Hepatocyte (in vitro differentiated cells): ENCODE measurements at regions not wholly inside any gene's neighbourhood (a gene's known extent, or its start where the extent isn't known, plus 50 kb on each side); places are given as distances from the start of the nearest gene placed in this dataset.

ENCODE experiments used
- DNase-seq: peaks from one replicate; pipeline ENCODE4 v3.0.0-alpha.2; 2016; ENCODE audit warnings: low spot score
- H2AFZ ChIP-seq: fragments of 200-600 bp; sonication (generic); 2 replicates; pipeline ENCODE4 v1.6.0; 2016; ENCODE audit warnings: antibody characterized with exemption, mild to moderate bottlenecking
- H3K27ac ChIP-seq: fragments of 200-600 bp; sonication (generic); 2 replicates; pipeline ENCODE4 v1.5.1; 2016; ENCODE audit warnings: mild to moderate bottlenecking
- H3K27me3 ChIP-seq: fragments of 200-600 bp; sonication (generic); 2 replicates; pipeline ENCODE4 v1.6.1; 2016
- H3K36me3 ChIP-seq: fragments of 200-600 bp; sonication (generic); replicated peaks from 2 replicates; pipeline ENCODE4 v1.5.1; 2016; ENCODE audit warnings: low read depth; ENCODE audit not compliant: insufficient read depth
- H3K4me1 ChIP-seq: fragments of 200-600 bp; sonication (generic); 2 replicates; pipeline ENCODE4 v1.5.1; 2016; ENCODE audit warnings: mild to moderate bottlenecking, moderate library complexity; ENCODE audit not compliant: insufficient read depth
- H3K4me2 ChIP-seq: fragments of 200-600 bp; sonication (generic); 2 replicates; pipeline ENCODE4 v1.6.0; 2016
- H3K4me3 ChIP-seq: fragments of 200-600 bp; sonication (generic); 2 replicates; pipeline ENCODE4 v1.5.1; 2016; ENCODE audit warnings: mild to moderate bottlenecking
- H3K79me2 ChIP-seq: fragments of 200-600 bp; sonication (generic); 2 replicates; pipeline ENCODE4 v1.6.0; 2017; ENCODE audit warnings: mild to moderate bottlenecking
- H3K9me2 ChIP-seq: fragments of 200-600 bp; sonication (generic); replicated peaks from 2 replicates; pipeline ENCODE4 v1.6.0; 2017; ENCODE audit warnings: mild to moderate bottlenecking; ENCODE audit not compliant: insufficient read depth
- H3K9me3 ChIP-seq: fragments of 200-600 bp; sonication (generic); 2 replicates; pipeline ENCODE4 v1.5.1; 2016; ENCODE audit warnings: low read depth, mild to moderate bottlenecking
- H4K20me1 ChIP-seq: fragments of 200-600 bp; sonication (generic); 2 replicates; pipeline ENCODE4 v1.6.0; 2016; ENCODE audit warnings: mild to moderate bottlenecking; ENCODE audit not compliant: insufficient read depth, poor library complexity, severe bottlenecking
- EZH2 ChIP-seq: fragments of 200-600 bp; sonication (generic); IDR thresholded peaks from 2 replicates; pipeline ENCODE4 v1.6.1; 2016; ENCODE audit warnings: antibody characterized with exemption, mild to moderate bottlenecking, borderline replicate concordance
- EZH2phosphoT487 ChIP-seq: fragments of 200-600 bp; sonication (generic); IDR thresholded peaks from one replicate; pipeline ENCODE4 v1.6.1; 2018; ENCODE audit warnings: antibody characterized with exemption, mild to moderate bottlenecking, low read depth, moderate library complexity; ENCODE audit not compliant: unreplicated experiment, severe bottlenecking
- WGBS: methylation state at CpG from one replicate; pipeline ENCODE4 v1.1.6; 2016; ENCODE audit warnings: low lambda C conversion rate; ENCODE audit errors: missing lambda C conversion rate; 5-methylcytosine and 5-hydroxymethylcytosine counted together
- TF ChIP-seq, protein P1 (sequence below): fragments of 200-600 bp; sonication (generic); IDR thresholded peaks from 2 replicates; pipeline ENCODE4 v1.5.1; 2016; ENCODE audit warnings: antibody characterized with exemption, mild to moderate bottlenecking; ENCODE audit not compliant: poor library complexity

DNA sequence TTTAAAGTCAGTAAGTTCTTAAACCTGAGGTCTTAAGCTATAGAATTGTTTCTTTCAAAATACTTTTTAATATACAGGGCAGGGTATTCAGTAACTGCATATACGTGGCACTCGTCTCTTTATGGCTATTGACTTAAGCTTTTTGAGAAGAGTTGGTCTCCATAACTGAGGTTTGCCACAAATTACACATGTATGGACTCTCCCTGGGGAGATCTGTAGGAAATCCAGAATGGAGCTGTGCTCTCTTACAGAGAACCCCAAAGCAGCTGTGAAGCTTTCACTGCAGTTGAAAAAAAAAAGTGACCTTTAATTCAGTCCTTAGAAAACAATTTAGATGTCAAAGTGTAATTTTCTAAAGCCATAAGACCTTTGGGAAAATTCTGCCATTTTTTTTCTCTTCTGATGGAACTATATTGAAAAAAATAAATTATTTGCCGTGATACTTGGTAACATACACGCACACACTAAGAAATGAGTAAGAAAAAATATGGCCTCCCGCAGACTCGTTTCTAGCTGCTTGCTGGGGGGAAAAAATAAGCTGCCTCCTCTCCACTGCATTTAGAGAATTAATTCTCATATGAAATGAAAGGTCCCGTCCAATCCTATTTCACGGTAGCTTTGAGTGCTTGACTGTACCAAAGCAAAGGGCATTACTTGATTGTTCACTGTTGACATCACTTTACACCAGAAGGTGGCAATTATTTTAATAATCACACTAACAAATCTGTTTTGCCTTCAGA, 159.4 kb upstream of the TENM3 start:
- no peaks in the 10 kb centered on the region for H3K9me2 ChIP-seq
- H3K79me2 ChIP-seq, result no peaks in the 10 kb centered on the region
- WGBS, result 91% methylated on average over 8 of the region's 8 CpGs
- TF ChIP-seq EZH2phosphoT487 (no peak), EZH2 (no peak)
- TF ChIP-seq, protein P1, sequence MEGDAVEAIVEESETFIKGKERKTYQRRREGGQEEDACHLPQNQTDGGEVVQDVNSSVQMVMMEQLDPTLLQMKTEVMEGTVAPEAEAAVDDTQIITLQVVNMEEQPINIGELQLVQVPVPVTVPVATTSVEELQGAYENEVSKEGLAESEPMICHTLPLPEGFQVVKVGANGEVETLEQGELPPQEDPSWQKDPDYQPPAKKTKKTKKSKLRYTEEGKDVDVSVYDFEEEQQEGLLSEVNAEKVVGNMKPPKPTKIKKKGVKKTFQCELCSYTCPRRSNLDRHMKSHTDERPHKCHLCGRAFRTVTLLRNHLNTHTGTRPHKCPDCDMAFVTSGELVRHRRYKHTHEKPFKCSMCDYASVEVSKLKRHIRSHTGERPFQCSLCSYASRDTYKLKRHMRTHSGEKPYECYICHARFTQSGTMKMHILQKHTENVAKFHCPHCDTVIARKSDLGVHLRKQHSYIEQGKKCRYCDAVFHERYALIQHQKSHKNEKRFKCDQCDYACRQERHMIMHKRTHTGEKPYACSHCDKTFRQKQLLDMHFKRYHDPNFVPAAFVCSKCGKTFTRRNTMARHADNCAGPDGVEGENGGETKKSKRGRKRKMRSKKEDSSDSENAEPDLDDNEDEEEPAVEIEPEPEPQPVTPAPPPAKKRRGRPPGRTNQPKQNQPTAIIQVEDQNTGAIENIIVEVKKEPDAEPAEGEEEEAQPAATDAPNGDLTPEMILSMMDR, result no peak
- no peak overlapping the region for H3K27ac ChIP-seq
- H3K9me3 ChIP-seq, result no peaks in the 10 kb centered on the region
- H4K20me1 ChIP-seq, result no peaks in the 10 kb centered on the region
- no peak overlapping the region for H2AFZ ChIP-seq
- H3K4me1 ChIP-seq, result no peaks in the 10 kb centered on the region
- H3K4me3 ChIP-seq, result no peak overlapping the region
- H3K36me3 ChIP-seq, result no peaks in the 10 kb centered on the region
- no peak overlapping the region for H3K4me2 ChIP-seq
- no peaks in the 10 kb centered on the region for H3K27me3 ChIP-seq
- DNase-seq, result no peak

DNA sequence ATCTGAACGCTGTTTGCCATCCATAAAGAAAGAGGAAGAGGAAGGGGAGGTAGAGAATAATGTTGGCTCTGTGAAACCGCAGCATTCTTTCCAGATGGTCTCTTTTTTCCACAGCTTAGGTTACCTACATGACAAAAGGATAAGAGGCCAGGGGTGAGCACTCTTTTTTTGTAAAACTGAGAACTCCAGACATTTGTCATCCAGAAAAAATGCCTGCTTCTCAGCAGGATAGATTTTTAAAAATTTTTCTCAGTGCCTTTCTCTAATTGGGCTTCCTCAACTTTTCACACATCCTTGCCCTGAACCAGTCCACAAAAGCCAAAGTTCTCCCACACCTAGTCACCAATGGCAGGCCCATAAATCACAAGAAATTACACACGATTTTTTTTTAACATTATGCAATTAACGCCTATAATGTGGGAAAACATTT, 158.1 kb upstream of the TENM3 start:
- Histone ChIP-seq H3K4me3 (no peak overlapping the region), H2AFZ (no peak overlapping the region), H3K27me3 (no peaks in the 10 kb centered on the region), H3K9me3 (no peaks in the 10 kb centered on the region), H3K4me1 (no peaks in the 10 kb centered on the region), H4K20me1 (no peaks in the 10 kb centered on the region), H3K79me2 (no peaks in the 10 kb centered on the region), H3K36me3 (no peaks in the 10 kb centered on the region), H3K4me2 (no peak overlapping the region), H3K9me2 (no peaks in the 10 kb centered on the region), H3K27ac (no peak overlapping the region)
- TF ChIP-seq, protein P1, result no peak
- TF ChIP-seq EZH2 (no peak), EZH2phosphoT487 (no peak)
- DNase-seq, result no peak
- WGBS, result 50% methylated on average over 4 of the region's 4 CpGs

DNA sequence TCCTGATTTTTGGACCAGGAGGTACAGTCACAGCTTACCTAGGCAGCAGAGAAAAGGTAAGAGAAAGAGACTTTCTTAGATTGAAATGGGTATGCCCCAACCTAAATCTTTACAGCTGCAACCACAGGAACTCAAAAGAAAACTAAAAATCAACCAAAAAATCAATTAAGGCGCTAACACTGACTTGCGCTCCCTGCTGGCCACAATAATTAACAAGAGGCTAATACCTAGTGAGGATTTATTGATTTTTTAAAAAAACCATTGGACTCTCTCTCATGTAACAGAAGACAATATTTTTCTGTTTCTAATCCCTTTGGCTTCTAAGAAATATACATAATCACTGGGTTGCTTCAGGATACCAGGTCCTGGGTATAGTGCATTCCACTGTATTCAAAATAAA, 153.9 kb upstream of the TENM3 start:
- Histone ChIP-seq H4K20me1 (no peaks in the 10 kb centered on the region), H3K4me1 (no peaks in the 10 kb centered on the region), H3K27ac (no peak overlapping the region), H3K79me2 (no peaks in the 10 kb centered on the region), H3K4me2 (no peak overlapping the region), H3K27me3 (no peaks in the 10 kb centered on the region), H3K9me2 (no peaks in the 10 kb centered on the region), H2AFZ (no peak overlapping the region), H3K4me3 (no peak overlapping the region), H3K9me3 (no peaks in the 10 kb centered on the region), H3K36me3 (no peaks in the 10 kb centered on the region)
- 63% methylated on average over 2 of the region's 2 CpGs for WGBS
- no peak for DNase-seq
- TF ChIP-seq, protein P1, result peak; percentile 33
- TF ChIP-seq EZH2, result no peak

DNA sequence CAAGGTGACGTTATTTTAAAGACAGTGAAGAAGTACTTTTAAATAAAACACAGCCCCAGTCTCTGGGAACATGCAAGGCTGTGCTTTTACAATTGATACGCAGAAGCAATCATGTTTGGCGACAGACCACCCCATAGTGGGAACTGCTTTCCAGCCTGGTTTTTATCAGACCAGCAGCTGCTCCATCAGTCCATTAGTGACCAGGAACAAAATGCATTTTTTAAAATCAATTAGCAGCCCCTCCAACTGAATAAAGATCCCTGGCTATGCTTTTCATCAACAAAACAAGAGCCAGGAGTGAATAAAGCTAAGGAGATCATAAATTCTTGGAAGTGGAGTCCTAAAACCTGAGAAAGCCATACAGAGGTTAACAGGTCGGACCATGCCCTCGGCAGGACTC, 153.0 kb upstream of the TENM3 start:
- Histone ChIP-seq H3K79me2 (no peaks in the 10 kb centered on the region), H3K27ac (no peak overlapping the region), H4K20me1 (no peaks in the 10 kb centered on the region), H2AFZ (no peak overlapping the region), H3K9me3 (no peaks in the 10 kb centered on the region), H3K4me2 (no peak overlapping the region), H3K36me3 (no peaks in the 10 kb centered on the region), H3K9me2 (no peaks in the 10 kb centered on the region), H3K27me3 (no peaks in the 10 kb centered on the region), H3K4me1 (no peaks in the 10 kb centered on the region), H3K4me3 (no peak overlapping the region)
- DNase-seq, result no peak
- WGBS, result 68% methylated on average over 5 of the region's 5 CpGs
- TF ChIP-seq, protein P1, result no peak
- TF ChIP-seq EZH2 (no peak), EZH2phosphoT487 (no peak)
